Body of pancreas (tissue), 4 donors: ENCODE measurements at regions not wholly inside any gene's neighbourhood (a gene's known extent, or its start where the extent isn't known, plus 50 kb on each side); places are given as distances from the start of the nearest gene placed in this dataset.

Experiments
- ATAC-seq: fragments of 150-250 bp; one replicate; pipeline ENCODE4 v1.9.1; 2016
- DNase-seq, 4 donors: peaks; one replicate each; pipeline ENCODE4 v3.0.0-alpha.2; 2019
- H3K27ac ChIP-seq, 4 donors: fragments of 200-600 bp; sonication (generic); 1 replicate in 3 of 4; 2 replicates in 1 of 4; pipeline versions ENCODE4 v1.5.1 to v1.6.1; 2016 to 2019; ENCODE audit warnings: mild to moderate bottlenecking in 1 of 4, mixed read lengths in 1 of 4, moderate library complexity in 1 of 4
- H3K27me3 ChIP-seq, 2 donors: fragments of 200-600 bp; sonication (generic); one replicate each; pipeline ENCODE4 v1.6.0; 2016; ENCODE audit warnings: mild to moderate bottlenecking in 1 of 2
- H3K36me3 ChIP-seq, 2 donors: fragments of 200-600 bp; sonication (generic); replicated peaks in 1 of 2; 2 replicates each; pipeline ENCODE4 v1.5.1; 2016; ENCODE audit warnings: low read depth in 2 of 2; ENCODE audit not compliant: insufficient read depth in 1 of 2
- H3K4me1 ChIP-seq: fragments of 200-600 bp; sonication (generic); one replicate; pipeline ENCODE4 v1.6.0; 2016
- H3K4me3 ChIP-seq, 2 donors: fragments of 200-600 bp; sonication (generic); 1 replicate in 1 of 2; 2 replicates in 1 of 2; pipeline ENCODE4 v1.5.1; 2016 to 2019
- H3K9me3 ChIP-seq, 3 donors: fragments of 200-600 bp; sonication (generic); 1 replicate in 2 of 3; 2 replicates in 1 of 3; pipeline ENCODE4 v1.5.1; 2016
- POLR2A ChIP-seq, 3 donors: fragments of 450-650 bp; IDR thresholded peaks; one replicate each; pipeline ENCODE4 v1.6.1; 2016; ENCODE audit warnings: antibody characterized with exemption in 3 of 3, mild to moderate bottlenecking in 2 of 3
- WGBS, 2 donors: methylation state at CpG; one replicate each; pipeline ENCODE4 v1.1.5; 2017; 5-methylcytosine and 5-hydroxymethylcytosine counted together
- intact Hi-C: fragments of 100-400 bp; cut with DNase I; formaldehyde crosslinking; loops from one replicate; pipeline ENCODE4 v1.15.1; 2023
- TF ChIP-seq, protein P1 (sequence below), 7 experiments: fragments of 450-650 bp in 4 of 7; fragments of 200-600 bp in 3 of 7; sonication (generic) in 3 of 7; IDR thresholded peaks; one replicate each; pipeline ENCODE4 v1.5.1; 2016 to 2019; ENCODE audit warnings: antibody characterized with exemption in 7 of 7

- Histone ChIP-seq H3K4me3 (no peak overlapping the region), H3K27ac (no peak overlapping the region)
- WGBS, 2 donors = 70 to 84% methylated on average over 6 to 8 of the region's 8 CpGs
Measured at GRCh38 chr12:130083734-130084133, 78.5 kb upstream of the FZD10 start.

GRCh38 chr12:130084359-130084758 is 77.9 kb upstream of the FZD10 start:
- no peaks in the 10 kb centered on the region for H3K9me3 ChIP-seq
- TF ChIP-seq, protein P1, sequence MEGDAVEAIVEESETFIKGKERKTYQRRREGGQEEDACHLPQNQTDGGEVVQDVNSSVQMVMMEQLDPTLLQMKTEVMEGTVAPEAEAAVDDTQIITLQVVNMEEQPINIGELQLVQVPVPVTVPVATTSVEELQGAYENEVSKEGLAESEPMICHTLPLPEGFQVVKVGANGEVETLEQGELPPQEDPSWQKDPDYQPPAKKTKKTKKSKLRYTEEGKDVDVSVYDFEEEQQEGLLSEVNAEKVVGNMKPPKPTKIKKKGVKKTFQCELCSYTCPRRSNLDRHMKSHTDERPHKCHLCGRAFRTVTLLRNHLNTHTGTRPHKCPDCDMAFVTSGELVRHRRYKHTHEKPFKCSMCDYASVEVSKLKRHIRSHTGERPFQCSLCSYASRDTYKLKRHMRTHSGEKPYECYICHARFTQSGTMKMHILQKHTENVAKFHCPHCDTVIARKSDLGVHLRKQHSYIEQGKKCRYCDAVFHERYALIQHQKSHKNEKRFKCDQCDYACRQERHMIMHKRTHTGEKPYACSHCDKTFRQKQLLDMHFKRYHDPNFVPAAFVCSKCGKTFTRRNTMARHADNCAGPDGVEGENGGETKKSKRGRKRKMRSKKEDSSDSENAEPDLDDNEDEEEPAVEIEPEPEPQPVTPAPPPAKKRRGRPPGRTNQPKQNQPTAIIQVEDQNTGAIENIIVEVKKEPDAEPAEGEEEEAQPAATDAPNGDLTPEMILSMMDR (IDR thresholded peaks at IDR 0.05) = no peak
- no peak for TF ChIP-seq POLR2A (IDR thresholded peaks at IDR 0.05)
- no peaks in the 10 kb centered on the region for H3K4me1 ChIP-seq
- DNase-seq (no peak), ATAC-seq (no peak)
- no peak overlapping the region for H3K4me3 ChIP-seq
- 66 to 76% methylated on average over 7 to 8 of the region's 8 CpGs for WGBS, 2 donors
- intact Hi-C loops = no loop called here
- H3K27me3 ChIP-seq = no peaks in the 10 kb centered on the region
- H3K36me3 ChIP-seq = no peaks in the 10 kb centered on the region
- H3K27ac ChIP-seq = no peak overlapping the region

More at GRCh38 chr12:130083734-130084133, 78.5 kb upstream of the FZD10 start:
- TF ChIP-seq, protein P1 (IDR thresholded peaks at IDR 0.05) = no peak
- no peak for TF ChIP-seq POLR2A (IDR thresholded peaks at IDR 0.05)
- H3K36me3 ChIP-seq = no peaks in the 10 kb centered on the region
- H3K4me1 ChIP-seq = no peaks in the 10 kb centered on the region
- DNase-seq (no peak), ATAC-seq (no peak)
- no peaks in the 10 kb centered on the region for H3K27me3 ChIP-seq
- intact Hi-C loops = no loop called here
- H3K9me3 ChIP-seq = no peaks in the 10 kb centered on the region

DNA sequence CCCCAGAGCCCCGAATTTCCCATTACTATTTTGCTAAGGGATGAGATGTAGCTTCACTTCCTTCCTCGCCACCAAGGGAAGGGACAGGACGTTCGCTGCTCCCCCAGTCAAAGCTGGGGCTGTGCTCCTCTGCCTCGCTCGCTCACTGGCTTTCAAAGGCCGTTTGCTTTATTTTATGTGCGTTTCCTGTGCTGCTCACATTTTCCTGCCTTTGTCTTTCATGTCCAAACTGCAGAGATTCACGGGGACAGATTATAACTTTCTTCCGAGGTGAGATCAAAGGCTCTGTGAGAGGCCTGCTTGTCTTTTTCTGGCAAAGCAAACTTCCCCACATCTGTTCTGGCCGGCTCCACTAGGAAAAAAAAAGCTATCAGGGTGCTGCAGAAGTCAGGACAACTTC is 76.0 kb upstream of the FZD10 start:
- WGBS, 2 donors = 22 to 40% methylated on average over 11 of the region's 11 CpGs
- Histone ChIP-seq H3K27me3 (no peaks in the 10 kb centered on the region), H3K4me3 (no peak overlapping the region), H3K9me3 (no peaks in the 10 kb centered on the region), H3K36me3 (no peaks in the 10 kb centered on the region), H3K4me1 (no peaks in the 10 kb centered on the region), H3K27ac (no peak overlapping the region)
- intact Hi-C loops = no loop called here
- ATAC-seq (no peak), DNase-seq (no peak)
- TF ChIP-seq POLR2A (IDR thresholded peaks at IDR 0.05) = no peak
- TF ChIP-seq, protein P1 (IDR thresholded peaks at IDR 0.05) = no peak

GRCh38 chr12:130086797-130087196 is 75.5 kb upstream of the FZD10 start:
- 22 to 24% methylated on average over 8 of the region's 8 CpGs for WGBS, 2 donors

DNA sequence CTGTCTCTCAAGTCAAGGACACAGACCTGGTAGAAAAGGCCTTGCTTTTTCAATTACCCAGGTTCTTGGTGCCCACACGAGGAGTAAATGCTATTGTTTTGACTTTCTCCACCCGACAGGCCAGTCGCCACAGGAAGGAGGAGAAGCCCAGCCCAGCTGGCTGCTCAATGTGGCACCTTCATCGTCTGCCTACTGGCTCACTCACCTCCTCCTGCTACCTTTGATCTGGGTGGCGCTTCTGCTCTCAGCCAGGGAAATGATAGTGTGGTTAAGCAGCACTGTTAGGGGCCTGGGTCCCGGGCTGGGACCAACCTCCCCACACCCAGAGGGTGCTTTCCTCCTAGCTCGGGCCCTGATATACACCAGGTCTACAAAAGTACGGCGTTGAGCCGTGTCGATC is 75.0 kb upstream of the FZD10 start:
- DNase-seq (no peak), ATAC-seq (no peak)
- 52 to 60% methylated on average over 9 to 11 of the region's 11 CpGs for WGBS, 2 donors
- H3K9me3 ChIP-seq = no peaks in the 10 kb centered on the region
- intact Hi-C loops = no loop called here
- H3K4me1 ChIP-seq = no peaks in the 10 kb centered on the region
- no peaks in the 10 kb centered on the region for H3K27me3 ChIP-seq
- no peak overlapping the region for H3K4me3 ChIP-seq
- TF ChIP-seq POLR2A (IDR thresholded peaks at IDR 0.05) = no peak
- TF ChIP-seq, protein P1 (IDR thresholded peaks at IDR 0.05) = no peak
- H3K27ac ChIP-seq = no peak overlapping the region
- no peaks in the 10 kb centered on the region for H3K36me3 ChIP-seq

More at GRCh38 chr12:130086797-130087196, 75.5 kb upstream of the FZD10 start:
- intact Hi-C loops = no loop called here
- DNase-seq = no peak
- Histone ChIP-seq H3K9me3 (no peaks in the 10 kb centered on the region), H3K4me3 (no peak overlapping the region), H3K36me3 (no peaks in the 10 kb centered on the region), H3K4me1 (no peaks in the 10 kb centered on the region), H3K27me3 (no peaks in the 10 kb centered on the region), H3K27ac (no peak overlapping the region)
- no peak for ATAC-seq
- TF ChIP-seq, protein P1 (IDR thresholded peaks at IDR 0.05) = no peak
- no peak for TF ChIP-seq POLR2A (IDR thresholded peaks at IDR 0.05)
